ENCODE measurements at regions not wholly inside any gene's neighbourhood (a gene's known extent, or its start where the extent isn't known, plus 50 kb on each side); places are given as distances from the start of the nearest gene placed in this dataset.
"Not testable (repeated sequence)": the region's sequence is repeated elsewhere in the genome, so short reads cannot be mapped to it uniquely, and the experiment has no call there.

GRCh38 chr10:109618301-109618700, 305.0 kb downstream of the XPNPEP1 start:
- H3K27me3 Mint-ChIP-seq (ENCODE audit: insufficient read depth, unreplicated experiment): no peaks in the 10 kb centered on the region
- no peaks in the 10 kb centered on the region for H3K4me1 Mint-ChIP-seq (ENCODE audit: insufficient read depth, unreplicated experiment)
- no peaks in the 10 kb centered on the region for H3K36me3 Mint-ChIP-seq (ENCODE audit: insufficient read depth, unreplicated experiment)
- no peak for DNase-seq (ENCODE audit: unreplicated experiment)
- ChIA-PET CTCF (interaction anchor here (0.7 kb wide), 1 partner anchor 38 kb away, joined by 3 read pairs; no protein-coding TSS in a partner anchor), POLR2A (no interaction called here)
- no peak for TF ChIP-seq CTCF (IDR thresholded peaks at IDR 0.05; ENCODE audit: unreplicated experiment)
- H3K9me3 Mint-ChIP-seq (ENCODE audit: unreplicated experiment): no peaks in the 10 kb centered on the region
- no peak overlapping the region for H3K4me3 Mint-ChIP-seq (ENCODE audit: unreplicated experiment)
- BruUV-seq (replicated peaks): no TSS peak
- intact Hi-C loops (cut with micrococcal nuclease): no loop called here
- no peak overlapping the region for H3K27ac Mint-ChIP-seq (ENCODE audit: low read depth, unreplicated experiment)

GRCh38 chr10:109616359-109616980, 306.8 kb downstream of the XPNPEP1 start:
- Mint-ChIP-seq H3K4me3 (ENCODE audit: unreplicated experiment) (no peak overlapping the region), H3K36me3 (ENCODE audit: insufficient read depth, unreplicated experiment) (no peaks in the 10 kb centered on the region), H3K27ac (ENCODE audit: low read depth, unreplicated experiment) (no peak overlapping the region), H3K4me1 (ENCODE audit: insufficient read depth, unreplicated experiment) (no peaks in the 10 kb centered on the region), H3K9me3 (ENCODE audit: unreplicated experiment) (no peaks in the 10 kb centered on the region), H3K27me3 (ENCODE audit: insufficient read depth, unreplicated experiment) (no peaks in the 10 kb centered on the region)
- ChIA-PET CTCF (interaction anchor here (0.7 to 1.4 kb wide), 2 partner anchors 12 to 13 kb away, joined by 3 to 6 read pairs; no protein-coding TSS in a partner anchor), POLR2A (no interaction called here)
- TF ChIP-seq CTCF (IDR thresholded peaks at IDR 0.05; ENCODE audit: unreplicated experiment): no peak
- BruUV-seq (replicated peaks): no TSS peak
- DNase-seq (ENCODE audit: unreplicated experiment): no peak
- intact Hi-C loops (cut with micrococcal nuclease): no loop called here

- intact Hi-C loops (cut with micrococcal nuclease); POLR2A ChIA-PET; BruUV-seq (replicated peaks); H3K36me3 Mint-ChIP-seq (ENCODE audit: insufficient read depth, unreplicated experiment); CTCF ChIA-PET; H3K9me3 Mint-ChIP-seq (ENCODE audit: unreplicated experiment); H3K27me3 Mint-ChIP-seq (ENCODE audit: insufficient read depth, unreplicated experiment); H3K4me3 Mint-ChIP-seq (ENCODE audit: unreplicated experiment): not testable (repeated sequence)
- Mint-ChIP-seq H3K27ac (ENCODE audit: low read depth, unreplicated experiment) (peak overlapping the region; percentile 54), H3K4me1 (ENCODE audit: insufficient read depth, unreplicated experiment) (peaks cover 31% of the 10 kb centered on the region)
- peak; percentile 13 for DNase-seq (ENCODE audit: unreplicated experiment)
These were observed 328.0 kb downstream of the XPNPEP1 start for GRCh38 chr10:109595356-109595755.

- H3K27me3 Mint-ChIP-seq (ENCODE audit: insufficient read depth, unreplicated experiment): no peaks in the 10 kb centered on the region
- TF ChIP-seq CTCF (IDR thresholded peaks at IDR 0.05; ENCODE audit: unreplicated experiment): no peak
- H3K9me3 Mint-ChIP-seq (ENCODE audit: unreplicated experiment): peaks cover 9% of the 10 kb centered on the region
- no peak for DNase-seq (ENCODE audit: unreplicated experiment)
- ChIA-PET POLR2A (no interaction called here), CTCF (no interaction called here)
- BruUV-seq (replicated peaks): no TSS peak
- intact Hi-C loops (cut with micrococcal nuclease): no loop called here
- peaks cover 31% of the 10 kb centered on the region for H3K4me1 Mint-ChIP-seq (ENCODE audit: insufficient read depth, unreplicated experiment)
- H3K36me3 Mint-ChIP-seq (ENCODE audit: insufficient read depth, unreplicated experiment): no peaks in the 10 kb centered on the region
- no peak overlapping the region for H3K27ac Mint-ChIP-seq (ENCODE audit: low read depth, unreplicated experiment)
- no peak overlapping the region for H3K4me3 Mint-ChIP-seq (ENCODE audit: unreplicated experiment)
These were observed 329.6 kb downstream of the XPNPEP1 start for GRCh38 chr10:109593682-109594081.

GRCh38 chr10:109592391-109592790, 330.9 kb downstream of the XPNPEP1 start:
- Mint-ChIP-seq H3K9me3 (ENCODE audit: unreplicated experiment) (peaks cover under 1% of the 10 kb centered on the region), H3K27ac (ENCODE audit: low read depth, unreplicated experiment) (peak overlapping the region; percentile 34), H3K4me1 (ENCODE audit: insufficient read depth, unreplicated experiment) (peaks cover 31% of the 10 kb centered on the region), H3K27me3 (ENCODE audit: insufficient read depth, unreplicated experiment) (no peaks in the 10 kb centered on the region), H3K36me3 (ENCODE audit: insufficient read depth, unreplicated experiment) (no peaks in the 10 kb centered on the region), H3K4me3 (ENCODE audit: unreplicated experiment) (no peak overlapping the region)
- no TSS peak for BruUV-seq (replicated peaks)
- peak; percentile 60 for DNase-seq (ENCODE audit: unreplicated experiment)
- ChIA-PET POLR2A (no interaction called here), CTCF (interaction anchor here (0.9 kb wide), 1 partner anchor 76 kb away, joined by 3 read pairs; no protein-coding TSS in a partner anchor)
- TF ChIP-seq CTCF (IDR thresholded peaks at IDR 0.05; ENCODE audit: unreplicated experiment): no peak
- intact Hi-C loops (cut with micrococcal nuclease): no loop called here

Measured in MCF 10A (cell line).